Activated T-helper 1 cell treated with anti-CD3 and anti-CD28 coated beads, Interleukin-12 subunit alpha, Interleukin-12 subunit beta, Interleukin-2, Interleukin-4 antibody, amounts not matched to agents 30 ng/mL and 10 ng/mL and 1 ng/mL, durations not matched to agents 14 hours and 24 hours and 36 hours (primary cell): ENCODE measurements at regions not wholly inside any gene's neighbourhood (a gene's known extent, or its start where the extent isn't known, plus 50 kb on each side); places are given as distances from the start of the nearest gene placed in this dataset.
"Not testable (repeated sequence)": the region's sequence is repeated elsewhere in the genome, so short reads cannot be mapped to it uniquely, and the experiment has no call there.

Experiments
- DNase-seq: peaks from one replicate; pipeline ENCODE4 v3.0.0; 2021; ENCODE audit warnings: low spot score
- H3K27ac Mint-ChIP-seq: one replicate; pipeline ENCODE4 v1.8.0; 2021; ENCODE audit warnings: mild to moderate bottlenecking, mixed read lengths
- H3K27me3 Mint-ChIP-seq: one replicate; pipeline ENCODE4 v1.8.0; 2022; ENCODE audit warnings: mild to moderate bottlenecking, moderate library complexity, mixed read lengths; ENCODE audit not compliant: insufficient read depth
- H3K36me3 Mint-ChIP-seq: one replicate; pipeline ENCODE4 v1.8.0; 2021; ENCODE audit warnings: low read depth, mixed read lengths
- H3K4me1 Mint-ChIP-seq: one replicate; pipeline ENCODE4 v1.8.0; 2021; ENCODE audit warnings: low read depth, mixed read lengths
- H3K4me3 Mint-ChIP-seq: one replicate; pipeline ENCODE4 v1.8.0; 2021; ENCODE audit warnings: mild to moderate bottlenecking, moderate library complexity, mixed read lengths
- H3K9me3 Mint-ChIP-seq: one replicate; pipeline ENCODE4 v1.8.0; 2021; ENCODE audit warnings: mixed read lengths
- intact Hi-C: fragments of 100-400 bp; cut with micrococcal nuclease; formaldehyde crosslinking; loops from one replicate; pipeline ENCODE4 v1.15.1; 2024

GRCh38 chr5:130759061-130759460 is 406.0 kb downstream of the HINT1 start:
- Mint-ChIP-seq H3K4me1 (no peaks in the 10 kb centered on the region), H3K27ac (no peak overlapping the region), H3K36me3 (no peaks in the 10 kb centered on the region), H3K4me3 (no peak overlapping the region), H3K27me3 (no peaks in the 10 kb centered on the region), H3K9me3 (no peaks in the 10 kb centered on the region)
- intact Hi-C loops = no loop called here
- no peak for DNase-seq

- no peak overlapping the region for H3K4me3 Mint-ChIP-seq
- peaks cover 9% of the 10 kb centered on the region for H3K27me3 Mint-ChIP-seq
- H3K9me3 Mint-ChIP-seq = no peaks in the 10 kb centered on the region
- DNase-seq = no peak
- H3K36me3 Mint-ChIP-seq = no peaks in the 10 kb centered on the region
- no peaks in the 10 kb centered on the region for H3K4me1 Mint-ChIP-seq
- intact Hi-C loops = no loop called here
- H3K27ac Mint-ChIP-seq = no peak overlapping the region
Measured at GRCh38 chr5:130747556-130747955, 417.5 kb downstream of the HINT1 start.

DNA sequence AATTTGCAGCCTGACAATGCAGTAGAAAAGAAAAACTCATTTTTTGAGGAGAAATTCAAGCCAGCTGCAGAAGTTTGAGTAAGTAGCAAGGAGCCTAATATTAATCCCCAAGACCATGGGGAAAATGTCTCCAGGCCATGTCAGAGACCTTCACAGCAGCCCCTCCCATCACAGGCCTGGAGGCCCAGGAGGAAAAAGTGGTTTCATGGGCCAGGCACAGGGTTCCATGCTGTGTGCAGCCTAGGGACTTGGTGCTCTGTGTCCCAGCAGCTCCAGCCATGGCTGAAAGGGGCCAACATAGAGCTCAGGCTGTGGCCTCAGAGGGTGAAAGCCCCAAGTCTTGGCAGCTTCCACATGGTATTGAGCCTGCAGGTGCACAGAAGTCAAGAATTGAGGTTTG is 418.4 kb downstream of the HINT1 start:
- H3K4me3 Mint-ChIP-seq, H3K27ac Mint-ChIP-seq, DNase-seq, H3K36me3 Mint-ChIP-seq, H3K4me1 Mint-ChIP-seq, H3K27me3 Mint-ChIP-seq, intact Hi-C loops, H3K9me3 Mint-ChIP-seq: not testable (repeated sequence)

DNA sequence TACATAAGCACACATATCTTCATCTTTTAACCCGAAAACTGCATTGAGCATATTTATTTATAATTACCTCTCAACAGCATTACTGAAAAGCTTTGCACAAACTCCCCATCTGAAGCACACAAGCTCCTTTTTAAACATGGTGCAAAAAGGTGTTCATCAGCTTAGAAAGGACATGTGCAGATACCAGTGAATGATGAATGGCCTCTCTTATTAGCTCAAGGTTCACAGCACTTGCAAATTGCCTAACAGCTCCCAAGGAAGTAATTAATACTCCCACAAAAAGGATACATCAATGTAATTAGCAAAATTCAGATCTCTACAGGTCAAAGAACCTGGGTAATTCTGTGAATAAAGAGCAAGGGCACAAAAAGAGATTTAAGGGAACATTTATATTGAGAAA is 422.0 kb downstream of the HINT1 start:
- H3K4me1 Mint-ChIP-seq = no peaks in the 10 kb centered on the region
- DNase-seq = no peak
- no peaks in the 10 kb centered on the region for H3K9me3 Mint-ChIP-seq
- H3K4me3 Mint-ChIP-seq = no peak overlapping the region
- intact Hi-C loops = no loop called here
- no peak overlapping the region for H3K27ac Mint-ChIP-seq
- H3K27me3 Mint-ChIP-seq = peaks cover 3% of the 10 kb centered on the region
- H3K36me3 Mint-ChIP-seq = no peaks in the 10 kb centered on the region

GRCh38 chr5:130740047-130740569 is 424.9 kb downstream of the HINT1 start:
- no peaks in the 10 kb centered on the region for H3K9me3 Mint-ChIP-seq
- no peaks in the 10 kb centered on the region for H3K36me3 Mint-ChIP-seq
- no peak overlapping the region for H3K27ac Mint-ChIP-seq
- H3K4me3 Mint-ChIP-seq = no peak overlapping the region
- H3K27me3 Mint-ChIP-seq = peaks cover under 1% of the 10 kb centered on the region
- H3K4me1 Mint-ChIP-seq = no peaks in the 10 kb centered on the region
- DNase-seq = no peak
- intact Hi-C loops = no loop called here

- Mint-ChIP-seq H3K4me1 (no peaks in the 10 kb centered on the region), H3K36me3 (no peaks in the 10 kb centered on the region), H3K4me3 (no peak overlapping the region), H3K27me3 (no peaks in the 10 kb centered on the region), H3K9me3 (peaks cover 12% of the 10 kb centered on the region), H3K27ac (no peak overlapping the region)
- DNase-seq = no peak
- intact Hi-C loops = no loop called here
Measured at GRCh38 chr5:130731839-130732238, 433.2 kb downstream of the HINT1 start.

DNA sequence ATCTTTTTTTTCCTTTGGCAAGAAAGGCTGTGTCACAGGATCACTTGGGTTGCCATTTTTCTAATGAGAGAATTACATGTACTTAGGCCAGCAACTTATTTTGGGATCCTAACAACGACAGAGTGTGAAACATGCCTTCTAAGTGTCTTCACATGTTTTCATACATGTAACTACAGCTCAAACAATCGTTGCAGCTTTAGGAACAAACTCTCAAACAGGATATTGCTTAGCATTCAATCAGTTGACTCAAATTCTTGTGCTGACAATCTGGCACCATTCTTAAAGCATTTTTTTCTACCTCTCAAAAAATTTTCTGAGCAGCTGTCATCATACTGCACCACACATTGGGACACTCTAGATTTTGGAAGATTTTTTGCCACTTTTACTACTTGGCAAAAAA is 435.5 kb downstream of the HINT1 start:
- no peaks in the 10 kb centered on the region for H3K27me3 Mint-ChIP-seq
- no peak for DNase-seq
- no peak overlapping the region for H3K27ac Mint-ChIP-seq
- no peaks in the 10 kb centered on the region for H3K36me3 Mint-ChIP-seq
- no peaks in the 10 kb centered on the region for H3K4me1 Mint-ChIP-seq
- H3K9me3 Mint-ChIP-seq = peaks cover 12% of the 10 kb centered on the region
- intact Hi-C loops = no loop called here
- no peak overlapping the region for H3K4me3 Mint-ChIP-seq

DNA sequence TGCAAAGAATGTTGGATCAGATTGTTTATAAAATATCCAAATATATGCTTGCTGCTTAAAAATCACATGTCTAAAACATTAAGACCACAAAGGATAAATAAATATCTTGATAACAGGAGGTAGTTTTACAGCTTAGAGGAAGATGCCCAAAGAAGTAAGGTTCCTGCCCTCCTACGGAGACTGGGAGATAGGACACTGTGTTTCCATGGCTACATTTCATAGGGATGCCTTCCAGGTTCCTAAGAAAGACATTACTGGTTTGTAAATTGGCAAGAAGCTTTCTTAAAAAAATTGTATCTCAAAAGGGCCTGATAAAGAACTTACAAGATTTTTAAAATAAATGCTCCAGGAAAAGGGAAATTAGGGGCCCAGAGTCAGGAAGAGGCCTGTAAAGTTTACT is 437.2 kb downstream of the HINT1 start:
- intact Hi-C loops = no loop called here
- no peak for DNase-seq
- Mint-ChIP-seq H3K36me3 (no peaks in the 10 kb centered on the region), H3K9me3 (peaks cover 12% of the 10 kb centered on the region), H3K27me3 (no peaks in the 10 kb centered on the region), H3K27ac (no peak overlapping the region), H3K4me1 (no peaks in the 10 kb centered on the region), H3K4me3 (no peak overlapping the region)

DNA sequence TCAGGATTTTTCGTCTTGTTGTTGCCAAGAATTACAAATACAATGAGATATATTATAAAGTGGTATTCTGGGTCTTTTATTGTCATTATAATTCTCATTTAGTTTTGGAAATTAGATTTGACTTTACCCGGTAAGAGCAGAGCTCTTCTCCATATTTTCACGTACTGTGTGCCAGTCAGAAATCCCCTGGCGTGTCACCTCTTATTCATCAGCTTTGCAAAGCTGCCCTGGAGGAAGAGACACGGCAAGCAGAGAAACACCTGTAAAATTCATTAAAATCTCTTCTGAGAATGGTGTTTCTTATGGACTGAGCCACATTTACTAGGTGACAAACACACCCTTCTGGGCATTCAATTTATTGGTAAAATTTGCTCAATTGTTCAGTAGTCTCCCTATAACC is 440.4 kb downstream of the HINT1 start:
- Mint-ChIP-seq H3K27ac (no peak overlapping the region), H3K27me3 (peaks cover 3% of the 10 kb centered on the region), H3K4me1 (no peaks in the 10 kb centered on the region), H3K9me3 (no peaks in the 10 kb centered on the region), H3K36me3 (no peaks in the 10 kb centered on the region), H3K4me3 (no peak overlapping the region)
- intact Hi-C loops = no loop called here
- no peak for DNase-seq

DNA sequence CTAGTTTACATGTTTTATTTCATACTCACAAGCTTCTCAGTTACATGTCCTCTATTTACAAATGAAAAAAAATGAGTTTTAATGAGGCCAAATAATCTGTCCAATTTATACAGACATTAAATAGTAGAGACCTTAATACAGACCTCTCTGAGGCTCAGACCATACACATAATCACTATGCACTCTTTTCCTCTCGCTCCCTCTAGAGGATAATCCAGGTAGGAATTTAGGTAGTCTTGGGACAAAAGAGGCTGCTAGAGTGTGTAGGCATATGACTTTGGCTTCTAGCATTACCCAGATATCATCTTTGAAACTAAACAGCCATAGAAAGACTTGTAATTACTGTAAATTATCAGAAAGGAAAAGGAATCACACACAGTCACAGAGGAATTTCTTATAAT is 444.7 kb downstream of the HINT1 start:
- Mint-ChIP-seq H3K9me3 (no peaks in the 10 kb centered on the region), H3K36me3 (no peaks in the 10 kb centered on the region), H3K4me1 (no peaks in the 10 kb centered on the region), H3K4me3 (no peak overlapping the region), H3K27ac (no peak overlapping the region), H3K27me3 (peaks cover 6% of the 10 kb centered on the region)
- intact Hi-C loops = no loop called here
- DNase-seq = no peak

DNA sequence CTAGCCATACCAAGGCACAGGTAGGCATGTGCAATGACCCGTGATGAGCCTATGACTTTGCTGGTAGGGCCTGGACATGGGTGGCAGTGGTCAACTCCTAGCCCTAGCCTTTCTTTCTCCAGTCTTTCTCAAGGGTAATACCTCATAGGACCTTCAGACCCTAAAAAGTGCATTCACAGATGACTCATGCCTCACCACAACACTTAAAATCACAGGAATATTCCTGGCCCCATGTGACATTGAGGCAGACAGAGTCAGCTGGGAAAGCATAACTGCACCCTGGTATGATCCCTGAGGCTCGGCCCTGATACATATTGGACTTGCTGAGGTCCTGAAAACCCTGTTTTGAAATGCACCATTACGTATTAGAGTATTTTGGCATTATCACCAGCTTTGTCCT is 449.5 kb downstream of the HINT1 start:
- Mint-ChIP-seq H3K36me3 (no peaks in the 10 kb centered on the region), H3K4me1 (no peaks in the 10 kb centered on the region), H3K27ac (no peak overlapping the region), H3K9me3 (no peaks in the 10 kb centered on the region), H3K4me3 (no peak overlapping the region), H3K27me3 (peaks cover 3% of the 10 kb centered on the region)
- intact Hi-C loops = no loop called here
- DNase-seq = no peak

- Mint-ChIP-seq H3K4me1 (no peaks in the 10 kb centered on the region), H3K9me3 (no peaks in the 10 kb centered on the region)
Measured at GRCh38 chr5:130714200-130714599, 450.9 kb downstream of the HINT1 start.

DNA sequence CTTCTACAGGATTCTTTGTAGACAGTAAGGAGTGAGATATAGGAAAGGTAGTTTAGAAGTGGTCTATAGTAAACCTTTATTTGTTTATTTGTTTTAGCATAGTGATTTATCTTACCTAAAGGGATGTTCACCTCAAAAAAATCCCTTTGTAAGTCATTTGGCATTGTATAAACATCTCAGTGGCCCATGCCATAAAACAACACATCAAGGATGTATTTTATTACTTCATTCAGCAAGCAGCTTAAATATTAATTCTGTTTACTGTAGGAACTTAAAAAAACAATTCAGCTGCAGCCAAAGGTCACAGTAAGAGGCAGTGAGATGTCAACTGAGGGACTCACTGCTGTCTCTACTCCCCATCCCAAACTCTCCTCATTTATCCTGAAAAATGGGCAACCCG is 452.7 kb downstream of the HINT1 start:
- Mint-ChIP-seq H3K27me3 (peaks cover 3% of the 10 kb centered on the region), H3K9me3 (no peaks in the 10 kb centered on the region), H3K4me1 (no peaks in the 10 kb centered on the region), H3K27ac (no peak overlapping the region), H3K36me3 (no peaks in the 10 kb centered on the region), H3K4me3 (no peak overlapping the region)
- intact Hi-C loops = no loop called here
- DNase-seq = no peak

More at GRCh38 chr5:130714200-130714599, 450.9 kb downstream of the HINT1 start:
- Mint-ChIP-seq H3K27ac (no peak overlapping the region), H3K4me3 (no peak overlapping the region), H3K36me3 (no peaks in the 10 kb centered on the region), H3K27me3 (peaks cover 3% of the 10 kb centered on the region)
- intact Hi-C loops = no loop called here
- no peak for DNase-seq

- no peak overlapping the region for H3K4me3 Mint-ChIP-seq
- H3K9me3 Mint-ChIP-seq = no peaks in the 10 kb centered on the region
- H3K27ac Mint-ChIP-seq = no peak overlapping the region
- intact Hi-C loops = no loop called here
- H3K27me3 Mint-ChIP-seq = peaks cover 2% of the 10 kb centered on the region
- DNase-seq = no peak
- no peaks in the 10 kb centered on the region for H3K36me3 Mint-ChIP-seq
- no peaks in the 10 kb centered on the region for H3K4me1 Mint-ChIP-seq
Measured at GRCh38 chr5:130710596-130710995, 454.5 kb downstream of the HINT1 start.
